ENCODE measurements at regions not wholly inside any gene's neighbourhood (a gene's known extent, or its start where the extent isn't known, plus 50 kb on each side); places are given as distances from the start of the nearest gene placed in this dataset.
"Not testable (repeated sequence)": the region's sequence is repeated elsewhere in the genome, so short reads cannot be mapped to it uniquely, and the experiment has no call there.

- DNase-seq = not testable (repeated sequence)
These were observed 119.2 kb downstream of the SEPTIN14 start for GRCh38 chr7:55743454-55743717.

DNA sequence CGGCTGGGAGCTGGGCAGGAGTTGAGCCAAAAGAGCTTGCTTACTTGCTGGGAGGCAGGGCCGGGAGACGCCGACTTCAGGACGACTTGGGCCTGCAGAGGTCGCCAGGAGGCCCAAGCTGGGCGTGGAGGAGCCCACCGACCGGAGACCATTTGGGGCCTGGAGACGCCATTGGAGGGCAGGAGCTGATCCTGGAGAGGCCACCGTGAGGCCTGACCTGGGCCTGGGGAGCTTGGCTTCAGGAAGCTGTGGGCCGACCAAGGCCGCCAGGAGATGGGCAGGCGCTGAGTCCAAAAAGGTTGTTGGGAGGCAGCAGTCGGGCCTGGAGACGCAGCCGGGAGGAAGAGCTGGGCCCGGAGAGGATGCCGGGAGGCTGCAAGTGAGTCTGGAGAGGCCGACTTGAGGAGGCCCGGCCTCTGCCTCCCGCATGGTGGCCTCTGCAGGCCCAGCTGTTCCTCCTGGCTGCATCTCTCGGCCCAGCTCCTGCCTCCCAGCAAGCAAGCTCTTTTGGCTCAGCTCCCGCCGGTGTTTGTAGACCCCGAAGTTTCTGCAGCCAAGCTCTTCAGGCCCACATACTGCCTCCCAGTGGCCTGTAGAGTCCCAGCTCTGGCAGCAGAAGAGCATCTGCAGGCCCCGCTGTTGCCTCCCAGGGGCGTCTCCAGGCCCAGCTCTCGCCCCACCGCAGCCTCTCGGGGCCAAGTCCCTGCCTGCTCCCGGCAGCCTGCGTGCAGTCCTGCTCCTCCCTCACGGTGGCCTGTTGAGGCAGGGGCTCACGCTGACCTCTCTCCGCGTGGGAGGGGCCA, 119.7 kb downstream of the SEPTIN14 start:
- DNase-seq = not testable (repeated sequence)

DNA sequence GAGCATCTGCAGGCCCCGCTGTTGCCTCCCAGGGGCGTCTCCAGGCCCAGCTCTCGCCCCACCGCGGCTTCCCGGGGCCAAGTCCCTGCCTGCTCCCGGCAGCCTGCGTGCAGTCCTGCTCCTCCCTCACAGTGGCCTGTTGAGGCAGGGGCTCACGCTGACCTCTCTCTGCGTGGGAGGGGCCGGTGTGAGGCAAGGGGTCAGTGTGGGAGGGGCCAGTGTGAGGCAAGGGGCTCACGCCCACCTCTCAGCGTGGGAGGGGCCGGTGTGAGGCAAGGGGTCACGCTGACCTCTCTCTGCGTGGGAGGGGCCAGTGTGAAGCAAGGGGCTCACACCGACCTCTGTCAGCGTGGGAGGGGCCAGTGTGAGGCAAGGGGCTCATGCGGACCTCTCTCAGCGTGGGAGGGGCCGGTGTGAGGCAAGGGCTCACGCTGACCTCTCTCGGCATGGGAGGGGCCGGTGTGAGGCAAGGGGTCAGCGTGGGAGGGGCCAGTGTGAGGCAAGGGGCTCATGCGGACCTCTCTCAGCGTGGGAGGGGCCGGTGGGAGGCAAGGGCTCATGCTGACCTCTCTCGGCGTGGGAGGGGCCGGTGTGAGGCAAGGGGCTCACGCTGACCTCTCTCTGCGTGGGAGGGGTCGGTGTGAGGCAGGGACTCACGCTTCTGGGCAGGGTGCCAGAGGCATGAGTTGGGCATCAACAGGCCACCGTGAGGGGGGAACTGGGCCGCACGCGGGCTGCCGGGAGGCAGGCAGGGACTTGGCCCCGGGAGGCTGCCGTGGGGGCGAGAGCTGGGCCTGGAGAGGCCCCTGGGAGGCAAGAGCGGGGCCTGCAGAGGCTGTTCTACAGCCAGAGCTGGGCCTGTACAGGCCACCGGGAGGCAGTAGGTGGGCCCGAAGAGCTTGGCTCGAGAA, 120.6 kb downstream of the SEPTIN14 start:
- DNase-seq = not testable (repeated sequence)

DNA sequence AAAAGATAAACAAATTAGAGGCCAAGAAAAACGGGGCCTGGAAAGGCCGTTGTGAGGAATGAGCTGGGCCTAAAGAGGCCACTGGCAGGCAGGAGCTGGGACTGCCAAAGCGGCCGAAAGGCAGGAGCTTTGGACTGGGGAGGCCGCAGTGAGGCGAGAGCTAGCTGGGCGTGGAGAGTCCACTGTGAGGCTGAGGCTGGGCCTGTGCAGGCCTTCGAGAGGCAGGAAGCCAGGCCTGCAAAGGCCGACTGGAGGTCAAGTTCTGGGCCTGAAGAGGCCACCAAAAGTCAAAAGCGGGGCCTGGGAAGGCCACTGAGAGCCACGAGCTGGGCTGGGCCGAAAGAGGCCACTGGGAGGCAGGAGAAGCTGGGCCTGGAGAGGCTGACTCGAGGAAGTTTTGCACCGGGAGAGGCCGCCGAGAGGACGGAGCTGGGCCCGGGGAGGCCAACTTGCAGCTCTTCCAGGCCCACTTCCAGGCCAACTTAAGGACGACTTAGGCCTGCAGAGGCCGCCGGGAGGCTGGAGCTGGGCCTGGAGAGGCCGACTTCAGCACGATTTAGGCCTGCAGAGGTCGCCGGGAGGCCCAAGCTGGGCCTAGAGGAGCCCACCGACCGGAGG, 121.8 kb downstream of the SEPTIN14 start:
- DNase-seq = not testable (repeated sequence)

DNA sequence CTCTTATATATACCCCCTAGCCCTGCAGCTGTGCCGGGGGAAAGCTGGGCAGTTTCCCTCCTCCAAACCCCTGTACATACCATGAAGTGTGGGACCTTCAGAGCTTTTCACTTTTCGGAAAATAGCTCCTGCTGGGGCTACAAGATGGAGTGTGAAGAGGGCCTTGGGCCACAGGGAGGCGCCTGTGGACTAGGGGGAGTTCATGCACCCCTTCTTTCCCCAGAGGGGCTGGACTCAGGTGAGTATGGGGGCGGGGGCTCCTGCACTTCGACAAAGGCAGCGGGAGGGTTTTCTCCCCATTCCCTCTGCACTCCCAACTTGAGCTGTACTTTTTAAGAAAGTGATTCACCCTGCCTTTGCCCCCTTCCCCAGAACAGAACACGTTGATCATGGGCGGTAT, 122.5 kb downstream of the SEPTIN14 start:
- not testable (repeated sequence) for DNase-seq

- not testable (repeated sequence) for DNase-seq
These were observed 125.8 kb downstream of the SEPTIN14 start for GRCh38 chr7:55736641-55737221.

GRCh38 chr7:55733241-55734140, 129.1 kb downstream of the SEPTIN14 start:
- DNase-seq = no peak

DNA sequence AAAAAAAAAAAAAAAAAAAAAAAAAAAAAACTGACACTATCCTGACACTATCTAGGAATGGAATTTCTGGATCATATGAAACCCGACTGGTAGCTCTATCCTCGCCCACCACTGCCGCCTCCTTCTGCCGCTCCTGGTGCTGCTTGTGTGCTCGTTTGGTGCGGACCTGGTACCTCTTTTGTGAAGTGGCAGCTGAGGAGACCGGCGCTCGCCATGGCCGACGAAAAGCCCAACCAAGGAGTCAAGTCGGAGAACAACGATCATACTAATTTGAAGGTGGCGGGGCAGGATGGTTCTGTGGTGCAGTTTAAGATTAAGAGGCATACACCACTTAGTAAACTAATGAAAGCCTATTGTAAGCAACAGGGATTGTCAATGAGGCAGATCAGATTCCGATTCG, 130.6 kb downstream of the SEPTIN14 start:
- DNase-seq = no peak

- DNase-seq = no peak
These were observed 132.4 kb downstream of the SEPTIN14 start for GRCh38 chr7:55730197-55730596.

DNA sequence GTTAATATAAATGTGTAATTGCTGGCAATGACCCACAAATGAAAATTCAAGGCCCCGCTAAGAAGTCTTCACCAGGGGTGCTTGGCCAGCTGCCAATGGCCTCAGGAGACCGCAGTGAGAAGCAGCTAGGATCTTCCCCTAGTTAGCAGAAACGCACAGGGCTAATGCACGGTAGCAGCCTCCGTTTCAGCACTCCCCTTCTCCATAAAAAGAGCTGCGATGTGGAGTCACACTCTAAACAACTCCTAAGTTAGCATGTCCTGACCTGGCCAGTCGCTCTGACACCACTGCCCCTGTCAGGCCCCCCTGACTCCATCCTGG, 139.0 kb downstream of the SEPTIN14 start:
- no peak for DNase-seq

DNA sequence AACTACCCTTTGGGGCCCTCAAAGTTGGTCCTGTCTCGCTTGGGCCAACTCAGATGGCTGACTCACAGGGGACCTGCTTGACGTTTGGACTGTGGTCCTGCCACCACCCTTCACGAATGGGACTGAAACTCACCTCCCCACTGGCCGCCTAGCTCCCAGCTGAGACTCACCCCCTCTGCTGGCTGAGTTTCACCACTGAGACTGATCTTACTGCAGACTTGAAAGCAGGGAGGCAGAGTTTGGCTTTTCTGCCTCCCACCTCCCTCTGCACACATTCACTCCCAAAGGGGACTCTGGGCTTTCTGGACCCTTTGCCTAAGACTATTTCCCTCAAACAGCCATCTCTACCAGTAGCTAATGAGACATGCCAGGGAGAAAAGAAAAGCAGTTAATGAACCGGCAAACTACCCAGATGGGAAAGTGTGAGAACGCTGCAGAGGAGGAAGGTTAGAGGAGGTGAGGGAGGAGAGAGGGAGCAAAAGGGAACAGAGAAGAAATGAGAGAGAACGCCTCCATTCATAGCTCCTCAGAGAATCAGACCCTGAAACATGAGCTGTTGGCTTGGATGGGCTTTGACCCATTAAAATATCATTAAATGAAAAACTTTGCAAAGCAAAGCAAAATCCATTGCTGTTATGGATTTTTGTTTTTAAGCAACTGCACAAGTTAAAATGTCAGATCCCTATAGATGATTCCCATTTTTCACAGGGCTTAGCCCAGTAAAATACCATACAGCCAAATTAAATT, 139.5 kb downstream of the SEPTIN14 start:
- not testable (repeated sequence) for DNase-seq

DNA sequence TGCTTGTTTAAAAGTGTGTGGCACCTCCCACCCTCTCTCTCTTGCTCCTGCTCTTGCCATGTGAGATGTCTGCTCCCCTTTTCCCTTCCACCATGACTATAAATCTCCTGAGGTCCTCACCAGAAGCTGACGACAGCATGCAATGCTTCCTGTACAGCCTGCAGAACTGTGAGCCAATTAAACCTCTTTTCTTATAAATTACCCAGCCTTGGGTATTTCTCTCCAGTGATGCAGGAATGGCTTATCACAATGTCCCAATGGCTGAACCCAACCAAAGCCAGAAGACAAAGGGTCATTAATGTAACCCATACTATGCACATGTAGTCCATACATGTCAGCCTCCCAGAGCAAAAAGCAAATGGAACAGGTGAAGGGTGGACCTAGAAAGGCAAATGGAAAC, 141.5 kb downstream of the SEPTIN14 start:
- not testable (repeated sequence) for DNase-seq

DNA sequence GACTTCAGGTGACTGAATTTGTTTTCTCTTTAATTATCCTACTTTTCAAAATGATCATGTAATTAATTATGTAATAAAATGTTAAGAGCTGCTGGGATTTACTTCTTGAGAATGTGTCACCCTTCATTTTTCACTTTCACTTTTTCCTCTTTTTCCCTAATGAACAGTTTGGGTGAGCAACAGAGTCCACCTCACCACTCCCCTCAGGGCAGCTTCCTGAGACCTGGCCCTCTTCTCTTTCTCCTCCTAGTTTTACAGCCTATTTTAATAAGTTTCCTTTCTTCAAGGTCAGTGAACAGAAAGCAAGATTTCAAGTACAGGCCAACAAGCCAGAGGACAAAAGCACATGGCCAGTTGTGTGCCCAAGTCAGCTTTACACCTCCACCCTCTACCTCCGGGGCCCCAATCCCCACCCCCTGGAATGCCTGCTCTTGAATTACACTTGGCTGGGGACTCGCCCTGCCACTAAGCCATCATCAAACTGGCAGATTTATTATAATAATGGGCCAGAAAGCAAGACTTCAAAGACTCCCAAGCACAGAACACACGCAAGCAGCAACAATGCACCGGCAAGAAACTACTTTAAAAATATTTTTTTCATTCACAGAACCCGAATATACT, 143.1 kb upstream of the VOPP1 start:
- not testable (repeated sequence) for DNase-seq

GRCh38 chr7:55714370-55714769, 142.1 kb upstream of the VOPP1 start:
- DNase-seq = not testable (repeated sequence)

DNA sequence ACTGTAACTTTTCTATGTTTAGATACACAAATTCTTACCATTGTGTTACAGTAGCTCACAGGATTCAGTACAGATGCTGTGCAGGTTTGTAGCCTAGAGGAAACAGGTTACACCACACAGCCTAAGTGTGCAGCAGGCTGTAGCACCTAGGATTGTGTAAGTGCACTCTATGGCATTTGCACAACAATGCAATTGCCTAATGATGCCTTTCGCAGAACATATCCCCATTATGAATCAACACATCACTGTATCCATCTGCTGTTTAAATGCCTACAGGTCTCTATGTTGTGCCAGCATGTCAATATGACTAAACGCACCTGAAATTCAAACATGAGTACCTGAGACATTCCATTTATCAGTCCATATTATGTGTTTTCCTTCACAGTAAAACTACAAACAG, 138.0 kb upstream of the VOPP1 start:
- DNase-seq = not testable (repeated sequence)

GRCh38 chr7:55708028-55708427, 135.7 kb upstream of the VOPP1 start:
- DNase-seq = not testable (repeated sequence)

DNA sequence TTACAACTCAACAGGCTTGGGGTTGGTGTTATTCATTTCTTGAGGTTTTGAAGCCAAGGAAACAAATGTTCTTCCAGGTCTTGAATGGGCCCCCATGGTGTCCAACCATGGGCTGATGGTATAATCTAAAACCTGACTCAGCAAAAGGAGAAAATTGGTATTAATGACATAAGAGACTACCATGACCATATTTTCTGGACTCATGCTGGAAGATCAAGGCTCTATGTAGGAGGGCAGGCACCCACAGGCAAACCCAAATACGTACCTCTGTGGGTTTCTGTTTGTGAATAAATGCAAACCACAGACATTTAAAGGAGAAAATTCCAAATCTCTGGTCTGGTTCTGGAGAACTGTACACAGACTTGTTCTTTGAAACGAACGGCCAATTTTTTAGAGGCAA, 135.1 kb upstream of the VOPP1 start:
- DNase-seq = not testable (repeated sequence)

- not testable (repeated sequence) for DNase-seq
These were observed 134.3 kb upstream of the VOPP1 start for GRCh38 chr7:55706451-55707195.

GRCh38 chr7:55705728-55706450, 133.6 kb upstream of the VOPP1 start:
- not testable (repeated sequence) for DNase-seq
